Heart left ventricle (tissue), 13 donors: ENCODE measurements at regions not wholly inside any gene's neighbourhood (a gene's known extent, or its start where the extent isn't known, plus 50 kb on each side); places are given as distances from the start of the nearest gene placed in this dataset.

Experiments
- CTCF ChIP-seq, 12 donors: fragments of 200-600 bp; sonication (generic) in 4 of 12; IDR thresholded peaks; one replicate each; pipeline versions ENCODE4 v1.5.0 to v1.8.0; 2018 to 2022; ENCODE audit warnings: antibody characterized with exemption in 12 of 12, mild to moderate bottlenecking in 5 of 12
- POLR2A ChIP-seq, 2 donors: fragments of 450-650 bp; IDR thresholded peaks; one replicate each; pipeline ENCODE4 v1.6.1; 2017; ENCODE audit warnings: antibody characterized with exemption in 2 of 2, mild to moderate bottlenecking in 2 of 2, moderate library complexity in 2 of 2
- donor health status: ischemic (EF 13 %, LVEDD 7.1; RV severe dilation, severe dysfunction).
- donor health status: DM: no; HTN: yes; CAD: no.
- donor health status: DM: no; HTN: no; CAD: no.
- donor health status: ischemic (EF 25% LVEDD 6.9; RV normal size, moderate dysfunction).
- donor health status: ischemic (EF 25% LVEDD 5.7; RV mildly dilated, moderate dysfunction).
- donor health status: ischemic (EF 35%, LVEDD 5.7; RV mildly dilated, moderate dysfunction).
- donor health status: nonischemic (EF 11% LVEDD 7.7; RV severe dilation, severe dysfunction).
- donor health status: DM: yes; HTN: yes; CAD: no.
- donor health status: PGD.
- donor health status: ischemic (EF 29% LVEDD 5.4; RV normal size, mild dysfunction).
- donor health status: nonischemic (EF 23%, LVEDD 6.1; RV moderate dilation, normal function).

- TF ChIP-seq CTCF (IDR thresholded peaks at IDR 0.05) (no peak), POLR2A (IDR thresholded peaks at IDR 0.05) (no peak)
Observed at GRCh38 chr14:22432348-22432976, 156.6 kb downstream of the DAD1 start.
